M059J (cell line): ENCODE measurements at regions not wholly inside any gene's neighbourhood (a gene's known extent, or its start where the extent isn't known, plus 50 kb on each side); places are given as distances from the start of the nearest gene placed in this dataset.

Experiments
- DNase-seq: peaks from one replicate; pipeline ENCODE4 v3.0.0-alpha.2; 2012; ENCODE audit warnings: low read depth

DNA sequence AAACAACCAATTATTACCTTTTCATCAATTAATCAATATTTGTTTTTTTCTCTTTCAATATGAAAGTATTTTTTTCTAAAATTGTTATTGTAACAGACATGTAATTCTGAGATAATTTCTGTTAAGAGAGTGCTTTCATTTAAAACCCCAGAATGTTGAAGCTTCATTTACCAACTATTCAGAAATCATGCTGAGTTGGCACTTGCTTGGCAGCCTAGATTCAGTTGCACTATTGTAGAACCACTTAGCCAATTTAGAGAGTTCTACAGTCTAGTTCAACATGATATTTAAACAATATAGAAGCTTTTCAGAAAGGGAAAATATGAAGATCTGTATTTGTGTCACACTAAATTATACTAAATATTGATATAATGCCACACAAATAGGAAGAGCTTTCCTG, 56.1 kb upstream of the NKAIN2 start:
- DNase-seq, result no peak

DNA sequence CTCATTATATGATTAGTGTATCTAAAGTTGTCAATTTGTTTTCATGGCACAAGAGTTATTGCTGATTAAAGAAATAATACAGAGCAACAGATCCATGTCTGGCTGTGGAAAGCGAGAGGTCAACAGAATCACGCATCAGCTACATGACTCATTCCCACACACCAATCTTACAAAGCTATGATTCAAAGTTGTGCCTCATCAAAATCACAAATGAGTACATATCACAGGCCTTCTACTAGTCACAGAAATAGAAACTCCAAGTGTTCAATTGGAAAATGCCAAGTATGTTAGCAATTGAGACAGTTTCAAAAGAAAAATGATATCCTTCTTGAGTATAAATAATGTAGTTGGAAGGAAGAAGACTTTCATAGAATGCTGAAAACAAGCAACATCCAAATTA, 57.8 kb upstream of the NKAIN2 start:
- peak; percentile 61 for DNase-seq

DNA sequence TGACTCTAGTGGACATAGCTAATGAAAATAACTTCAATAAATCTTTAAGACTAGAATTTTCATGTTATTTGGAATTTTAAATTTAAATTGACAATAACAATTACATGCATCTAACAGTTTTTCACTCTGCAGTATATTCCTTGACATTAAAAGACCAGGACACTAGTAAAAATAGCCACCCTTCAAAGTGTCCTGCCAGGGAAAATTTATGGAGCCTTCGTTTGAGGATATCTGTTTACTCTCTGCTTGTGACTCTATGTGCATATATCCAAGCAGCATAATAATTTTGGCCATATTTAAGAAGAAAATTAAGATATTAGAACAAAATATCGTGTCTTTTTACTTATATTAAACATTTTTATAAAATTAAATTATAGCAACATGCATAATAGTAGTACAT, 58.8 kb upstream of the NKAIN2 start:
- no peak for DNase-seq

GRCh38 chr6:123742626-123743025, 61.0 kb upstream of the NKAIN2 start:
- DNase-seq, result no peak

DNA sequence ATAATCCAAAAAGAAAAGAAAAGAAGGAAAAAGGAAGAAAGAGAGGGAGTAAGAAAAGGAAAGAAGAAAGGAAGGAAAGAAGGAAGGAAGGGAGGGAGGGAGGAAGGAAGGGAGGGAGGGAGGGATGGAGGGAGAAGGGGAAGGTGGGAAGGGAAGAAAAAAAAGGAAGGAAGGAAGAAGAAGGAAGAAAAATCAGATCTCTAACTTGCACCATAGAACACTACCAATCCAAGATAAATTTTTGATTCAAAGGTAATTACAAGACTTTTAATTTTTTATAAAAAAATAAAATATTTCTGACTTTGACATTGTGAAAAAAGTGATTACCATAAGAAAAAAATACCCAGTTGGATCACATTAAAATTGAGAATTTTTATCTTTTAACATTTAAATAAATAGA, 70.5 kb upstream of the NKAIN2 start:
- DNase-seq, result no peak

DNA sequence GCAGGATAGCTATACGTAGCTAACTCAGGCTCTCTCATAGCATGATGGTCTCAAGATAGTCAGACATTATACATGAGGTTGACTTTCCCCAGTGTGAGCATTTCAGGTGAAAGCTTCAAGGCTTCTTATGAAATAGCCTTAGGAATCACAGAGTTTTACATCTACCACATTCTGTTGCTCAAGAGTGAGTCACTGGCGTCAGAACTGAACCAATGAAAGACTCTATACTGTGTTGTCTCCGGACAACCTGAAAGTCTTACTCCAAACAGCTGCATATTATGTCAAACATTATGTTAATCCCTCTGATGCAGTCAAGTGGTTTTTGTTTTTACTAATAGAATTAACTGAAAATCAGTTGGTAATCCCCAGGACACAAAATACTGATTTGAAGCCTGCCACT, 79.8 kb upstream of the TRDN start:
- peak; percentile 29 for DNase-seq

GRCh38 chr6:123715006-123715863, 78.5 kb upstream of the TRDN start:
- DNase-seq, result peak; percentile 50

GRCh38 chr6:123712831-123713230, 76.1 kb upstream of the TRDN start:
- DNase-seq, result no peak

- no peak for DNase-seq
These were observed 66.2 kb upstream of the TRDN start for GRCh38 chr6:123702943-123703342.

GRCh38 chr6:123687864-123688263, 51.1 kb upstream of the TRDN start:
- DNase-seq, result no peak
